HCT116 (cell line): ENCODE measurements at regions not wholly inside any gene's neighbourhood (a gene's known extent, or its start where the extent isn't known, plus 50 kb on each side); places are given as distances from the start of the nearest gene placed in this dataset.

ENCODE experiments used
- ATAC-seq: fragments of 200-7000 bp; cut with Tn5 transposase; 2 replicates; pipeline ENCODE4 v1.9.1; 2020; ENCODE audit warnings: mild to moderate bottlenecking, moderate library complexity
- BruUV-seq: library from RNA; stranded (reverse); fragments of 400-500 nt; replicated peaks from 2 replicates; lab custom pipeline; 2021; lab: Mats Ljungman, UMichigan
- CTCF ChIA-PET: fragments of 300-600 bp; sonication (Branson Sonifier 250); formaldehyde crosslinking; loops from one replicate; lab custom pipeline; 2021; ENCODE audit warnings: antibody characterized with exemption; lab: Charles Lee
- POLR2A ChIA-PET: fragments of 300-600, 350-600 bp; sonication (Branson Sonifier 250); formaldehyde crosslinking; loops from one replicate; lab custom pipeline; 2021; ENCODE audit warnings: antibody characterized with exemption; lab: Charles Lee
- RAD21 ChIA-PET, 2 experiments: fragments of 300-600 bp; sonication (Branson Sonifier 250); formaldehyde crosslinking; loops; one replicate each; lab custom pipeline; 2023; ENCODE audit warnings: low total read pairs in 2 of 2; ENCODE audit not compliant: uncharacterized antibody in 2 of 2, unreplicated experiment in 2 of 2, low non-redundant PET in 1 of 2; lab: Charles Lee
- DNase-seq: peaks from one replicate; pipeline ENCODE4 v3.0.0-alpha.2; 2010; ENCODE audit warnings: low read depth, low spot score
- H2AFZ ChIP-seq: fragments of 200-600 bp; shearing (Covaris generic), sonication (generic); 2 replicates; pipeline ENCODE4 v1.6.1; 2017; ENCODE audit warnings: low read depth, mixed run types, mixed read lengths, antibody characterized with exemption, low read length; ENCODE audit not compliant: poor library complexity, severe bottlenecking
- H3K27ac ChIP-seq: 2 replicates; pipeline ENCODE4 v1.5.1; 2012; ENCODE audit warnings: low read depth, low read length
- H3K27me3 ChIP-seq: fragments of 200-600 bp; sonication (generic); 2 replicates; pipeline ENCODE4 v1.6.1; 2016; ENCODE audit warnings: mixed run types, low read length, mixed read lengths; ENCODE audit not compliant: insufficient read depth
- H3K36me3 ChIP-seq, 2 experiments: fragments of 200-500 bp in 1 of 2; fragments of 200-600 bp in 1 of 2; sonication (Bioruptor generic) in 1 of 2; sonication (generic) in 1 of 2; 2 replicates each; pipeline versions ENCODE4 v1.5.1 to v1.6.1; 2014 to 2016; ENCODE audit warnings: low read length in 2 of 2, inconsistent platforms in 1 of 2, mixed read lengths in 1 of 2, mixed run types in 1 of 2; ENCODE audit not compliant: insufficient read depth in 2 of 2, control insufficient read depth in 1 of 2
- H3K4me1 ChIP-seq, 2 experiments: fragments of 200-600 bp in 1 of 2; sonication (generic) in 1 of 2; 2 replicates each; pipeline versions ENCODE4 v1.5.1 to v1.6.1; 2012 to 2017; ENCODE audit warnings: low read length in 2 of 2, inconsistent platforms in 1 of 2, mild to moderate bottlenecking in 1 of 2, mixed read lengths in 1 of 2, mixed run types in 1 of 2, moderate library complexity in 1 of 2; ENCODE audit not compliant: insufficient read depth in 2 of 2, control insufficient read depth in 1 of 2
- H3K4me2 ChIP-seq: fragments of 200-600 bp; sonication (generic); 2 replicates; pipeline ENCODE4 v1.6.1; 2017; ENCODE audit warnings: mixed run types, low read length, mixed read lengths
- H3K4me3 ChIP-seq, 2 experiments: fragments of 200-600 bp in 1 of 2; sonication (generic) in 1 of 2; replicated peaks in 1 of 2; 2 replicates each; pipeline ENCODE4 v1.5.1; 2011 to 2016; ENCODE audit warnings: low read length in 2 of 2, control low read depth in 1 of 2, low read depth in 1 of 2, mild to moderate bottlenecking in 1 of 2, mixed read lengths in 1 of 2, mixed run types in 1 of 2
- H3K79me2 ChIP-seq: fragments of 200-600 bp; sonication (generic); 2 replicates; pipeline ENCODE4 v1.6.1; 2017; ENCODE audit warnings: mild to moderate bottlenecking, mixed run types, low read length, moderate library complexity, mixed read lengths; ENCODE audit not compliant: insufficient read depth
- H3K9ac ChIP-seq: fragments of 200-600 bp; sonication (generic); 2 replicates; pipeline ENCODE4 v1.6.1; 2016; ENCODE audit warnings: low read length, mixed read lengths
- H3K9me2 ChIP-seq: fragments of 200-600 bp; sonication (generic), shearing (Covaris generic); 2 replicates; pipeline ENCODE4 v1.6.1; 2017; ENCODE audit warnings: mixed run types, mild to moderate bottlenecking, moderate library complexity; ENCODE audit not compliant: insufficient read depth
- H3K9me3 ChIP-seq, 2 experiments: fragments of 200-500 bp in 1 of 2; fragments of 200-600 bp in 1 of 2; sonication (Bioruptor generic) in 1 of 2; sonication (generic) in 1 of 2; 2 replicates each; pipeline ENCODE4 v1.6.1; 2014 to 2017; ENCODE audit warnings: low read length in 2 of 2, mixed read lengths in 2 of 2, inconsistent platforms in 1 of 2, low read depth in 1 of 2, mild to moderate bottlenecking in 1 of 2, mixed run types in 1 of 2, moderate library complexity in 1 of 2; ENCODE audit not compliant: control insufficient read depth in 1 of 2, insufficient read depth in 1 of 2
- H4K20me1 ChIP-seq: fragments of 200-600 bp; sonication (generic), shearing (Covaris generic); 2 replicates; pipeline ENCODE4 v1.6.1; 2017; ENCODE audit warnings: mixed run types, mild to moderate bottlenecking, moderate library complexity; ENCODE audit not compliant: insufficient read depth
- CEBPB ChIP-seq: IDR thresholded peaks from 2 replicates; pipeline ENCODE4 v1.6.1; 2012; ENCODE audit warnings: low read depth
- CTCF ChIP-seq, 3 experiments: fragments of 200-600 bp in 1 of 3; sonication (generic) in 1 of 3; IDR thresholded peaks in 2 of 3; conservative IDR thresholded peaks in 1 of 3; 2 replicates each; pipeline ENCODE4 v1.5.1; 2012 to 2017; ENCODE audit warnings: low read depth in 2 of 3, low read length in 2 of 3, antibody characterized with exemption in 1 of 3, borderline replicate concordance in 1 of 3, control low read depth in 1 of 3, mild to moderate bottlenecking in 1 of 3, mixed read lengths in 1 of 3, mixed run types in 1 of 3, moderate library complexity in 1 of 3; ENCODE audit not compliant: insufficient read depth in 1 of 3
- EGR1 ChIP-seq: IDR thresholded peaks from 2 replicates; pipeline ENCODE4 v1.6.1; 2012; ENCODE audit warnings: low read depth
- ELF1 ChIP-seq: IDR thresholded peaks from 2 replicates; pipeline ENCODE4 v1.6.1; 2012; ENCODE audit warnings: low read depth, borderline replicate concordance
- EZH2 ChIP-seq: fragments of 200-600 bp; sonication (generic); IDR thresholded peaks from 2 replicates; pipeline ENCODE4 v1.6.1; 2017; ENCODE audit warnings: antibody characterized with exemption, mixed run types
- EZH2phosphoT487 ChIP-seq: fragments of 200-600 bp; IDR thresholded peaks from 2 replicates; pipeline ENCODE4 v1.6.1; 2018; ENCODE audit warnings: antibody characterized with exemption, borderline replicate concordance
- FOSL1 ChIP-seq: IDR thresholded peaks from 2 replicates; pipeline ENCODE4 v1.6.1; 2012; ENCODE audit warnings: low read depth
- POLR2A ChIP-seq: IDR thresholded peaks from 2 replicates; pipeline ENCODE4 v1.7.0; 2011; ENCODE audit warnings: borderline replicate concordance; ENCODE audit not compliant: insufficient read depth, insufficient read length; ENCODE audit errors: extremely low read depth
- POLR2AphosphoS5 ChIP-seq: IDR thresholded peaks from 2 replicates; pipeline ENCODE4 v1.6.1; 2011; ENCODE audit warnings: mild to moderate bottlenecking, low read depth, low read length, moderate library complexity
- RAD21 ChIP-seq: IDR thresholded peaks from 2 replicates; pipeline ENCODE4 v1.6.1; 2012; ENCODE audit warnings: low read depth, mild to moderate bottlenecking
- SIN3A ChIP-seq: IDR thresholded peaks from 2 replicates; pipeline ENCODE4 v1.6.1; 2012; ENCODE audit warnings: low read depth
- SRF ChIP-seq: IDR thresholded peaks from 2 replicates; pipeline ENCODE4 v1.6.1; 2012; ENCODE audit warnings: low read depth
- TCF7L2 ChIP-seq: IDR thresholded peaks from 2 replicates; pipeline ENCODE4 v1.7.0; 2011; ENCODE audit warnings: borderline replicate concordance, inconsistent platforms; ENCODE audit not compliant: insufficient read depth, insufficient read length; ENCODE audit errors: extremely low read depth
- ZFX ChIP-seq: fragments of 450-650 bp; IDR thresholded peaks from 2 replicates; pipeline ENCODE4 v1.6.1; 2017
- ZNF274 ChIP-seq: fragments of 200-500 bp; sonication (Bioruptor generic); IDR thresholded peaks from 2 replicates; pipeline ENCODE4 v1.6.1; 2014; ENCODE audit warnings: mild to moderate bottlenecking, low read depth, low read length, inconsistent platforms
- intact Hi-C: fragments of 100-400 bp; cut with micrococcal nuclease; formaldehyde crosslinking; loops from 2 replicates; pipeline ENCODE4 v1.10.0; 2022
- TF ChIP-seq, protein P1 (sequence below): IDR thresholded peaks from 2 replicates; pipeline ENCODE4 v1.6.1; 2012; ENCODE audit warnings: low read depth
- TF ChIP-seq, protein P2 (sequence below): IDR thresholded peaks from 2 replicates; pipeline ENCODE4 v1.6.1; 2012
- TF ChIP-seq, protein P3 (sequence below): IDR thresholded peaks from 2 replicates; pipeline ENCODE4 v1.6.1; 2011; ENCODE audit warnings: mild to moderate bottlenecking, low read length, moderate library complexity; ENCODE audit not compliant: insufficient replicate concordance; ENCODE audit errors: extremely low read depth
- TF ChIP-seq, protein P4 (sequence below): IDR thresholded peaks from 2 replicates; pipeline ENCODE4 v1.6.1; 2012

DNA sequence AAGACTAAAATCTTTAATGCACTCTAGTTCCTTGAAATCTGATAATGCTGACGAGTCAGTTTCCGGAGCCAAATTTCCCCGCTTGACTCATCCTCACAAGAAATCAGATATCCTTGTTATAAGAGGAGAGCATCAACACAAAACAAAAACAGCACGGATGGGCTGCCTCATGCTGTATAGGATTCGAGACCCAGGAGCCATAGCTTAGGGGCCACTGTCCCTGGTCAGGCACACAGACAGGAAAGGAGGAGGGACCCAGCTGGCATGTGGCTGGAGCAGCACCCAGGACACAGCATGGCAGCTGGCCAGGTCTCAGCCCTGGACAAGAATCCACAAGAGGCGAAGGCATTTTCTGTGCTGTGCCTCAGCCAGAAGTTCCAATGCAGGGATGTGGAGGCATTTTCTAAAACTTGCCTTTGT, 110.2 kb upstream of the SPATA13 start:
- no peak for DNase-seq
- ChIA-PET CTCF (no interaction called here), RAD21 (no interaction called here), POLR2A (no interaction called here)
- 0 out of 4 replicates have a peak, but pooled peaks cover 0 to 6% of the 10 kb centered on the region in 2 experiments for H3K9me3 ChIP-seq
- H3K9me2 ChIP-seq: no peaks in the 10 kb centered on the region
- peaks cover 11 to 19% of the 10 kb centered on the region in 2 experiments for H3K4me1 ChIP-seq
- no peak for ATAC-seq
- no peak overlapping the region for H3K4me3 ChIP-seq
- H3K9ac ChIP-seq: no peak overlapping the region
- no peak overlapping the region for H3K27ac ChIP-seq
- intact Hi-C loops: loop anchor here (10.0 kb wide), 1 partner anchor 94 kb away; no protein-coding TSS in a partner anchor
- no peak overlapping the region for H2AFZ ChIP-seq
- H3K27me3 ChIP-seq: no peaks in the 10 kb centered on the region
- TF ChIP-seq CTCF (IDR thresholded peaks at IDR 0.05 in 2 of 3, conservative IDR thresholded peaks at IDR 0.05 in 1 of 3; ENCODE audit: borderline replicate concordance in 1 of 3, insufficient read depth in 1 of 3, low read depth in 2 of 3, low read length in 2 of 3) (no peak), EZH2 (no peak), SIN3A (no peak), ZFX (no peak), TCF7L2 (no peak), POLR2AphosphoS5 (no peak), RAD21 (no peak), EZH2phosphoT487 (no peak), SRF (no peak), CEBPB (no peak), ZNF274 (no peak), FOSL1 (no peak), ELF1 (no peak), POLR2A (no peak), EGR1 (no peak)
- TF ChIP-seq, protein P1, sequence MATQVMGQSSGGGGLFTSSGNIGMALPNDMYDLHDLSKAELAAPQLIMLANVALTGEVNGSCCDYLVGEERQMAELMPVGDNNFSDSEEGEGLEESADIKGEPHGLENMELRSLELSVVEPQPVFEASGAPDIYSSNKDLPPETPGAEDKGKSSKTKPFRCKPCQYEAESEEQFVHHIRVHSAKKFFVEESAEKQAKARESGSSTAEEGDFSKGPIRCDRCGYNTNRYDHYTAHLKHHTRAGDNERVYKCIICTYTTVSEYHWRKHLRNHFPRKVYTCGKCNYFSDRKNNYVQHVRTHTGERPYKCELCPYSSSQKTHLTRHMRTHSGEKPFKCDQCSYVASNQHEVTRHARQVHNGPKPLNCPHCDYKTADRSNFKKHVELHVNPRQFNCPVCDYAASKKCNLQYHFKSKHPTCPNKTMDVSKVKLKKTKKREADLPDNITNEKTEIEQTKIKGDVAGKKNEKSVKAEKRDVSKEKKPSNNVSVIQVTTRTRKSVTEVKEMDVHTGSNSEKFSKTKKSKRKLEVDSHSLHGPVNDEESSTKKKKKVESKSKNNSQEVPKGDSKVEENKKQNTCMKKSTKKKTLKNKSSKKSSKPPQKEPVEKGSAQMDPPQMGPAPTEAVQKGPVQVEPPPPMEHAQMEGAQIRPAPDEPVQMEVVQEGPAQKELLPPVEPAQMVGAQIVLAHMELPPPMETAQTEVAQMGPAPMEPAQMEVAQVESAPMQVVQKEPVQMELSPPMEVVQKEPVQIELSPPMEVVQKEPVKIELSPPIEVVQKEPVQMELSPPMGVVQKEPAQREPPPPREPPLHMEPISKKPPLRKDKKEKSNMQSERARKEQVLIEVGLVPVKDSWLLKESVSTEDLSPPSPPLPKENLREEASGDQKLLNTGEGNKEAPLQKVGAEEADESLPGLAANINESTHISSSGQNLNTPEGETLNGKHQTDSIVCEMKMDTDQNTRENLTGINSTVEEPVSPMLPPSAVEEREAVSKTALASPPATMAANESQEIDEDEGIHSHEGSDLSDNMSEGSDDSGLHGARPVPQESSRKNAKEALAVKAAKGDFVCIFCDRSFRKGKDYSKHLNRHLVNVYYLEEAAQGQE: no peak
- TF ChIP-seq, protein P2, sequence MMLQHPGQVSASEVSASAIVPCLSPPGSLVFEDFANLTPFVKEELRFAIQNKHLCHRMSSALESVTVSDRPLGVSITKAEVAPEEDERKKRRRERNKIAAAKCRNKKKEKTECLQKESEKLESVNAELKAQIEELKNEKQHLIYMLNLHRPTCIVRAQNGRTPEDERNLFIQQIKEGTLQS: no peak
- TF ChIP-seq, protein P3, sequence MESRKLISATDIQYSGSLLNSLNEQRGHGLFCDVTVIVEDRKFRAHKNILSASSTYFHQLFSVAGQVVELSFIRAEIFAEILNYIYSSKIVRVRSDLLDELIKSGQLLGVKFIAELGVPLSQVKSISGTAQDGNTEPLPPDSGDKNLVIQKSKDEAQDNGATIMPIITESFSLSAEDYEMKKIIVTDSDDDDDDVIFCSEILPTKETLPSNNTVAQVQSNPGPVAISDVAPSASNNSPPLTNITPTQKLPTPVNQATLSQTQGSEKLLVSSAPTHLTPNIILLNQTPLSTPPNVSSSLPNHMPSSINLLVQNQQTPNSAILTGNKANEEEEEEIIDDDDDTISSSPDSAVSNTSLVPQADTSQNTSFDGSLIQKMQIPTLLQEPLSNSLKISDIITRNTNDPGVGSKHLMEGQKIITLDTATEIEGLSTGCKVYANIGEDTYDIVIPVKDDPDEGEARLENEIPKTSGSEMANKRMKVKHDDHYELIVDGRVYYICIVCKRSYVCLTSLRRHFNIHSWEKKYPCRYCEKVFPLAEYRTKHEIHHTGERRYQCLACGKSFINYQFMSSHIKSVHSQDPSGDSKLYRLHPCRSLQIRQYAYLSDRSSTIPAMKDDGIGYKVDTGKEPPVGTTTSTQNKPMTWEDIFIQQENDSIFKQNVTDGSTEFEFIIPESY: no peak
- TF ChIP-seq, protein P4, sequence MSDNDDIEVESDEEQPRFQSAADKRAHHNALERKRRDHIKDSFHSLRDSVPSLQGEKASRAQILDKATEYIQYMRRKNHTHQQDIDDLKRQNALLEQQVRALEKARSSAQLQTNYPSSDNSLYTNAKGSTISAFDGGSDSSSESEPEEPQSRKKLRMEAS: no peak
- TF ChIP-seq, all 23 proteins: peak for 0
- no peaks in the 10 kb centered on the region for H3K36me3 ChIP-seq
- no peaks in the 10 kb centered on the region for H4K20me1 ChIP-seq
- no TSS peak for BruUV-seq
- H3K79me2 ChIP-seq: no peaks in the 10 kb centered on the region
- no peak overlapping the region for H3K4me2 ChIP-seq
